ENCODE measurements at regions not wholly inside any gene's neighbourhood (a gene's known extent, or its start where the extent isn't known, plus 50 kb on each side); places are given as distances from the start of the nearest gene placed in this dataset.

GRCh38 chr6:8260610-8261009 is 158.3 kb upstream of the EEF1E1 start:
- no peak for TF ChIP-seq EZH2 (IDR thresholded peaks at IDR 0.05)
- TF ChIP-seq CTCF (IDR thresholded peaks at IDR 0.05), result no peak

Data from neural progenitor cell (in vitro differentiated cells).